H9 (cell line): ENCODE measurements at regions not wholly inside any gene's neighbourhood (a gene's known extent, or its start where the extent isn't known, plus 50 kb on each side); places are given as distances from the start of the nearest gene placed in this dataset.

Source experiments
- DNase-seq: peaks from one replicate; pipeline ENCODE4 v3.0.0-alpha.2; 2017
- H2AFZ ChIP-seq: one replicate; pipeline ENCODE4 v1.6.1; 2013; ENCODE audit warnings: mild to moderate bottlenecking, low read length, control low read depth, moderate library complexity
- H2AK5ac ChIP-seq: 2 replicates; pipeline ENCODE4 v1.6.1; 2013; ENCODE audit warnings: low read length, control low read depth, mixed read lengths; ENCODE audit not compliant: insufficient read length
- H2BK120ac ChIP-seq: one replicate; pipeline ENCODE4 v1.6.1; 2013; ENCODE audit warnings: low read depth, mild to moderate bottlenecking, low read length, control low read depth, inconsistent platforms; ENCODE audit not compliant: poor library complexity, severe bottlenecking
- H2BK12ac ChIP-seq: 2 replicates; pipeline ENCODE4 v1.6.1; 2013; ENCODE audit warnings: low read length, control low read depth, mixed read lengths, low read depth; ENCODE audit not compliant: insufficient read length
- H2BK15ac ChIP-seq: 2 replicates; pipeline ENCODE4 v1.6.1; 2013; ENCODE audit warnings: low read depth, low read length, control low read depth
- H2BK20ac ChIP-seq: one replicate; pipeline ENCODE4 v1.6.1; 2013; ENCODE audit warnings: low read depth, mild to moderate bottlenecking, low read length, control low read depth, inconsistent platforms; ENCODE audit not compliant: poor library complexity, severe bottlenecking
- H2BK5ac ChIP-seq: 2 replicates; pipeline ENCODE4 v1.6.1; 2013; ENCODE audit warnings: low read length, control low read depth, mixed read lengths; ENCODE audit not compliant: insufficient read length
- H3K14ac ChIP-seq: 2 replicates; pipeline ENCODE4 v1.6.1; 2013; ENCODE audit warnings: low read length, control low read depth; ENCODE audit not compliant: insufficient read depth
- H3K18ac ChIP-seq: 2 replicates; pipeline ENCODE4 v1.6.1; 2013; ENCODE audit warnings: low read depth, mild to moderate bottlenecking, mixed read lengths, low read length, control low read depth; ENCODE audit not compliant: insufficient read length
- H3K23ac ChIP-seq: 2 replicates; pipeline ENCODE4 v1.6.1; 2013; ENCODE audit warnings: low read length, control low read depth, mixed read lengths, low read depth; ENCODE audit not compliant: insufficient read length
- H3K23me2 ChIP-seq: 2 replicates; pipeline ENCODE4 v1.6.1; 2013; ENCODE audit warnings: low read depth, mild to moderate bottlenecking, mixed read lengths, low read length, control low read depth; ENCODE audit not compliant: insufficient read length, poor library complexity, severe bottlenecking
- H3K27ac ChIP-seq: 2 replicates; pipeline ENCODE4 v1.5.1; 2013; ENCODE audit warnings: low read length, control low read depth, mixed read lengths, low read depth; ENCODE audit not compliant: insufficient read length
- H3K27me3 ChIP-seq: 2 replicates; pipeline ENCODE4 v1.6.1; 2013; ENCODE audit warnings: low read length, control low read depth, inconsistent platforms; ENCODE audit not compliant: insufficient read depth
- H3K4ac ChIP-seq: 2 replicates; pipeline ENCODE4 v1.6.1; 2013; ENCODE audit warnings: low read depth, mild to moderate bottlenecking, control low read depth, inconsistent platforms, low read length, moderate library complexity
- H3K4me1 ChIP-seq: 2 replicates; pipeline ENCODE4 v1.6.1; 2013; ENCODE audit warnings: low read length, control low read depth, inconsistent platforms; ENCODE audit not compliant: insufficient read depth
- H3K4me2 ChIP-seq: 2 replicates; pipeline ENCODE4 v1.6.1; 2013; ENCODE audit warnings: low read length, control low read depth, mixed read lengths; ENCODE audit not compliant: insufficient read length, insufficient read depth
- H3K56ac ChIP-seq: 2 replicates; pipeline ENCODE4 v1.6.1; 2013; ENCODE audit warnings: low read depth, mild to moderate bottlenecking, mixed read lengths, low read length, control low read depth; ENCODE audit not compliant: insufficient read length
- H3K79me1 ChIP-seq: 2 replicates; pipeline ENCODE4 v1.6.1; 2013; ENCODE audit warnings: low read depth, mild to moderate bottlenecking, moderate library complexity, low read length, control low read depth, inconsistent platforms; ENCODE audit not compliant: insufficient read depth, poor library complexity, severe bottlenecking
- H3K79me2 ChIP-seq: 2 replicates; pipeline ENCODE4 v1.6.1; 2013; ENCODE audit warnings: low read length, control low read depth, inconsistent platforms; ENCODE audit not compliant: insufficient read depth
- H3K9ac ChIP-seq: 2 replicates; pipeline ENCODE4 v1.6.1; 2013; ENCODE audit warnings: low read length, control low read depth, mixed read lengths; ENCODE audit not compliant: insufficient read length; ENCODE audit errors: extremely low read depth
- H3K9me3 ChIP-seq: one replicate; pipeline ENCODE4 v1.6.1; 2013; ENCODE audit warnings: low read depth, low read length, inconsistent platforms; ENCODE audit not compliant: control insufficient read depth
- H3T11ph ChIP-seq: one replicate; pipeline ENCODE4 v1.6.1; 2013; ENCODE audit warnings: mild to moderate bottlenecking, low read length, control low read depth, inconsistent platforms
- H4K20me1 ChIP-seq: one replicate; pipeline ENCODE4 v1.6.1; 2013; ENCODE audit not compliant: control insufficient read depth, insufficient read length, insufficient read depth
- H4K5ac ChIP-seq: 2 replicates; pipeline ENCODE4 v1.6.1; 2013; ENCODE audit warnings: low read depth, mild to moderate bottlenecking, mixed read lengths, low read length, control low read depth; ENCODE audit not compliant: insufficient read length
- H4K8ac ChIP-seq: replicated peaks from 2 replicates; pipeline ENCODE4 v1.6.1; 2013; ENCODE audit warnings: low read length, control low read depth, mixed read lengths, low read depth; ENCODE audit not compliant: insufficient read length
- H4K91ac ChIP-seq: 2 replicates; pipeline ENCODE4 v1.6.1; 2013; ENCODE audit warnings: low read depth, mild to moderate bottlenecking, moderate library complexity, mixed read lengths, low read length, control low read depth; ENCODE audit not compliant: insufficient read length
- H3K27ac Mint-ChIP-seq, 3 experiments: 2 replicates in 2 of 3; 3 replicates in 1 of 3; pipeline ENCODE4 v1.8.0; 2020 to 2021; ENCODE audit warnings: mixed read lengths in 3 of 3, mild to moderate bottlenecking in 1 of 3, moderate library complexity in 1 of 3
- H3K27me3 Mint-ChIP-seq: 2 replicates; pipeline ENCODE4 v1.8.0; 2021; ENCODE audit warnings: low read depth, mild to moderate bottlenecking, moderate library complexity, mixed read lengths
- H3K36me3 Mint-ChIP-seq, 3 experiments: 2 replicates in 2 of 3; 3 replicates in 1 of 3; pipeline ENCODE4 v1.8.0; 2020 to 2021; ENCODE audit warnings: low read depth in 3 of 3, mixed read lengths in 3 of 3; ENCODE audit not compliant: insufficient read depth in 1 of 3
- H3K4me1 Mint-ChIP-seq, 2 experiments: 2 replicates each; pipeline ENCODE4 v1.8.0; 2020; ENCODE audit warnings: mixed read lengths in 2 of 2
- H3K4me3 Mint-ChIP-seq, 2 experiments: 2 replicates in 1 of 2; 3 replicates in 1 of 2; pipeline ENCODE4 v1.8.0; 2020 to 2021; ENCODE audit warnings: mild to moderate bottlenecking in 2 of 2, mixed read lengths in 2 of 2, moderate library complexity in 1 of 2
- H3K9me3 Mint-ChIP-seq, 2 experiments: 2 replicates in 1 of 2; 3 replicates in 1 of 2; pipeline ENCODE4 v1.8.0; 2020; ENCODE audit warnings: mild to moderate bottlenecking in 2 of 2, mixed read lengths in 2 of 2, moderate library complexity in 1 of 2
- WGBS: extraction: QIAGEN DNeasy Blood & Tissue Kit; methylation state at CpG from one replicate; pipeline ENCODE4 v1.1.7; 2013; ENCODE audit warnings: missing lambda C conversion rate, low lambda C conversion rate, mixed read lengths; ENCODE audit not compliant: insufficient read length; ENCODE audit errors: extremely low coverage; 5-methylcytosine and 5-hydroxymethylcytosine counted together
- TF ChIP-seq, protein P1 (sequence below): fragments of 200-600 bp; sonication (generic); conservative IDR thresholded peaks from 3 replicates; pipeline ENCODE4 v1.8.0; 2021; ENCODE audit warnings: antibody characterized with exemption, mild to moderate bottlenecking

DNA sequence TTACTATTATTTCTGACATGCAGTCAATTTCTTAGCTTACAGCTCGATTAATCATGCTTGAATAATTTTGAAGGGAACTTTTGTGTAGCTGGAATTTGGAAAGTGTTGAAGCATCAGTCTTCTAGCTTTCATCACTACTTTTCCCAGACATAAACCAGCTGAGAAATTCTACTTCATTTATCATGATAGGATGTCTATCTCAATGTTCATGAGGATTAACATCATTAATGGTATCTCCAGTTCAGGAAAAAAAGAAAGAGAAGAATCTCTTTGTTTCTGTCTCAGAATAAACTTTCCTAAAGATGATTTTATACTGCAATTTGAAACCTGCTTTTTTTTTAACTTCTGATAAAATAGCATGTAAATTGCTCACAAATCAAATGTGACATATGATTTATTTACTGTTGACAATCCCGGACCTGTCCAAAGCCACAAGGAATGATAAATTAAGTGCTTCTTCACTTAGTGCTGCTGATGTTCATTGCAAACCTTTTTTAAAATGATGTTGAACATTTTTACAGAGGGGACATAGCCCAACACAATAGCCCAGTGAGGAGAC, 412.1 kb upstream of the CLINT1 start:
- H3K36me3 Mint-ChIP-seq = peaks cover 0 to 6% (median 0%) of the 10 kb centered on the region in 3 experiments; a peak in 3 of 7 replicates
- H2BK20ac ChIP-seq = no peak overlapping the region
- peaks cover 23 to 31% of the 10 kb centered on the region in 2 experiments for H3K4me1 Mint-ChIP-seq
- no peak overlapping the region for H3K4me2 ChIP-seq
- H4K91ac ChIP-seq = no peak overlapping the region
- H2BK15ac ChIP-seq = no peak overlapping the region
- H2AFZ ChIP-seq = no peak overlapping the region
- peaks cover 0 to 3% of the 10 kb centered on the region in 2 experiments; a peak in 2 of 5 replicates for H3K9me3 Mint-ChIP-seq
- H2BK120ac ChIP-seq = no peak overlapping the region
- no peak overlapping the region for H3K9ac ChIP-seq
- peaks cover 3% of the 10 kb centered on the region for H3K23me2 ChIP-seq
- WGBS = no CpG with 5 or more reads among the region's 2 CpGs
- no peak overlapping the region for H3K27ac Mint-ChIP-seq
- H2BK5ac ChIP-seq = no peak overlapping the region
- H3K18ac ChIP-seq = no peak overlapping the region
- TF ChIP-seq, protein P1, sequence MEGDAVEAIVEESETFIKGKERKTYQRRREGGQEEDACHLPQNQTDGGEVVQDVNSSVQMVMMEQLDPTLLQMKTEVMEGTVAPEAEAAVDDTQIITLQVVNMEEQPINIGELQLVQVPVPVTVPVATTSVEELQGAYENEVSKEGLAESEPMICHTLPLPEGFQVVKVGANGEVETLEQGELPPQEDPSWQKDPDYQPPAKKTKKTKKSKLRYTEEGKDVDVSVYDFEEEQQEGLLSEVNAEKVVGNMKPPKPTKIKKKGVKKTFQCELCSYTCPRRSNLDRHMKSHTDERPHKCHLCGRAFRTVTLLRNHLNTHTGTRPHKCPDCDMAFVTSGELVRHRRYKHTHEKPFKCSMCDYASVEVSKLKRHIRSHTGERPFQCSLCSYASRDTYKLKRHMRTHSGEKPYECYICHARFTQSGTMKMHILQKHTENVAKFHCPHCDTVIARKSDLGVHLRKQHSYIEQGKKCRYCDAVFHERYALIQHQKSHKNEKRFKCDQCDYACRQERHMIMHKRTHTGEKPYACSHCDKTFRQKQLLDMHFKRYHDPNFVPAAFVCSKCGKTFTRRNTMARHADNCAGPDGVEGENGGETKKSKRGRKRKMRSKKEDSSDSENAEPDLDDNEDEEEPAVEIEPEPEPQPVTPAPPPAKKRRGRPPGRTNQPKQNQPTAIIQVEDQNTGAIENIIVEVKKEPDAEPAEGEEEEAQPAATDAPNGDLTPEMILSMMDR = no peak
- H3K79me1 ChIP-seq = no peaks in the 10 kb centered on the region
- no peak overlapping the region for H4K5ac ChIP-seq
- no peak overlapping the region for H3K56ac ChIP-seq
- H3K23ac ChIP-seq = no peak overlapping the region
- no peak overlapping the region for H3T11ph ChIP-seq
- H3K4me3 Mint-ChIP-seq = no peak overlapping the region
- no peak overlapping the region for H4K8ac ChIP-seq
- H3K4me1 ChIP-seq = peaks cover 3% of the 10 kb centered on the region; the same call in 1 of the 2 replicates
- no peaks in the 10 kb centered on the region for H3K79me2 ChIP-seq
- DNase-seq = no peak
- no peak overlapping the region for H3K14ac ChIP-seq
- no peak overlapping the region for H3K4ac ChIP-seq
- H3K9me3 ChIP-seq = no peaks in the 10 kb centered on the region
- no peak overlapping the region for H2AK5ac ChIP-seq
- no peaks in the 10 kb centered on the region for H3K27me3 ChIP-seq
- no peaks in the 10 kb centered on the region; the same call in 1 of the 2 replicates for H3K27me3 Mint-ChIP-seq
- no peak overlapping the region for H2BK12ac ChIP-seq
- no peaks in the 10 kb centered on the region for H4K20me1 ChIP-seq
- H3K27ac ChIP-seq = no peak overlapping the region
